ENCODE measurements at regions not wholly inside any gene's neighbourhood (a gene's known extent, or its start where the extent isn't known, plus 50 kb on each side); places are given as distances from the start of the nearest gene placed in this dataset.

DNA sequence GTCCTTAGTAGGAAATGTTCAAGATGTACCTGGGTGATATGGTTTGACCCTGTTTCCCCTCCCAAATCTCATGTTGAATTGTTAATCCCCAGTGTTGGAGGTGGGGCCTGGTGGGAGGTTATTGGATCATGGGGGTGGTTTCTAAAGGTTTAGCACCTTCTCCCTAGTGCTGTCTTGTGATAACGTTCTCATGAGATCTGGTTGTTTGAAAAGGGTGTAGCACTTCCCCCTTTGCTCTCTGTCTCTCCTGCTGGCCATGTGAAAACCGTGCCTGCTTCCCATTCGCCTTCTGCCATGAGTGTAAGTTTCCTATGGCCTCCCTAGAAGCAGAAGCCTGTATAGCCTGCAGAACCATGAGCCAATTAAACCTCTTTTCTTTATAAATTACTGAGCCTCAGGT, 353.0 kb upstream of the SFSWAP start:
- Histone ChIP-seq H4K20me1 (ENCODE audit: control insufficient read depth, extremely low read depth, insufficient read depth, low read length) (no peaks in the 10 kb centered on the region), H3K27me3 (ENCODE audit: control insufficient read depth, extremely low read depth, insufficient read depth, low read length) (no peaks in the 10 kb centered on the region), H3K79me2 (ENCODE audit: control insufficient read depth, insufficient read depth, low read length) (no peaks in the 10 kb centered on the region), H3K27ac (ENCODE audit: control insufficient read depth, insufficient read depth, low read length) (no peak overlapping the region), H3K36me3 (ENCODE audit: control insufficient read depth in 2 of 2, extremely low read depth in 1 of 2, insufficient read depth in 2 of 2, low read length in 2 of 2) (no peaks in the 10 kb centered on the region), H3K9me3 (ENCODE audit: control insufficient read depth, low read depth, low read length) (no peaks in the 10 kb centered on the region), H3K4me3 (ENCODE audit: control insufficient read depth in 2 of 3, extremely low read depth in 1 of 3, insufficient read depth in 2 of 3, low read depth in 1 of 3, low read length in 3 of 3) (no peak overlapping the region), H3K9me1 (ENCODE audit: control insufficient read depth, extremely low read depth, insufficient read depth, low read length) (no peaks in the 10 kb centered on the region), H3K9ac (ENCODE audit: control insufficient read depth, extremely low read depth, insufficient read depth, low read length) (no peak overlapping the region), H2AFZ (ENCODE audit: control insufficient read depth, low read length) (no peak overlapping the region), H3K4me1 (ENCODE audit: control insufficient read depth, extremely low read depth, insufficient read depth, low read length) (no peaks in the 10 kb centered on the region), H3K4me2 (ENCODE audit: control insufficient read depth, extremely low read depth, insufficient read depth, low read depth, low read length) (no peak overlapping the region)
- DNase-seq (ENCODE audit: low read depth, low spot score) (no peak), FAIRE-seq (no peak)
- dilution Hi-C loops (cut with MboI; ENCODE audit: extremely low pct_ligation_motif_present, low sequenced_read_pairs): no loop called here
- TF ChIP-seq, protein P1, sequence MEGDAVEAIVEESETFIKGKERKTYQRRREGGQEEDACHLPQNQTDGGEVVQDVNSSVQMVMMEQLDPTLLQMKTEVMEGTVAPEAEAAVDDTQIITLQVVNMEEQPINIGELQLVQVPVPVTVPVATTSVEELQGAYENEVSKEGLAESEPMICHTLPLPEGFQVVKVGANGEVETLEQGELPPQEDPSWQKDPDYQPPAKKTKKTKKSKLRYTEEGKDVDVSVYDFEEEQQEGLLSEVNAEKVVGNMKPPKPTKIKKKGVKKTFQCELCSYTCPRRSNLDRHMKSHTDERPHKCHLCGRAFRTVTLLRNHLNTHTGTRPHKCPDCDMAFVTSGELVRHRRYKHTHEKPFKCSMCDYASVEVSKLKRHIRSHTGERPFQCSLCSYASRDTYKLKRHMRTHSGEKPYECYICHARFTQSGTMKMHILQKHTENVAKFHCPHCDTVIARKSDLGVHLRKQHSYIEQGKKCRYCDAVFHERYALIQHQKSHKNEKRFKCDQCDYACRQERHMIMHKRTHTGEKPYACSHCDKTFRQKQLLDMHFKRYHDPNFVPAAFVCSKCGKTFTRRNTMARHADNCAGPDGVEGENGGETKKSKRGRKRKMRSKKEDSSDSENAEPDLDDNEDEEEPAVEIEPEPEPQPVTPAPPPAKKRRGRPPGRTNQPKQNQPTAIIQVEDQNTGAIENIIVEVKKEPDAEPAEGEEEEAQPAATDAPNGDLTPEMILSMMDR (optimal IDR thresholded peaks at IDR 0.05 in 1 of 3, IDR thresholded peaks at IDR 0.05 in 1 of 3, conservative IDR thresholded peaks at IDR 0.05 in 1 of 3; ENCODE audit: extremely low read depth in 1 of 3, insufficient read depth in 2 of 3, low read length in 3 of 3): no peak
- no peak for TF ChIP-seq EZH2 (IDR thresholded peaks at IDR 0.05; ENCODE audit: low read length)

DNA sequence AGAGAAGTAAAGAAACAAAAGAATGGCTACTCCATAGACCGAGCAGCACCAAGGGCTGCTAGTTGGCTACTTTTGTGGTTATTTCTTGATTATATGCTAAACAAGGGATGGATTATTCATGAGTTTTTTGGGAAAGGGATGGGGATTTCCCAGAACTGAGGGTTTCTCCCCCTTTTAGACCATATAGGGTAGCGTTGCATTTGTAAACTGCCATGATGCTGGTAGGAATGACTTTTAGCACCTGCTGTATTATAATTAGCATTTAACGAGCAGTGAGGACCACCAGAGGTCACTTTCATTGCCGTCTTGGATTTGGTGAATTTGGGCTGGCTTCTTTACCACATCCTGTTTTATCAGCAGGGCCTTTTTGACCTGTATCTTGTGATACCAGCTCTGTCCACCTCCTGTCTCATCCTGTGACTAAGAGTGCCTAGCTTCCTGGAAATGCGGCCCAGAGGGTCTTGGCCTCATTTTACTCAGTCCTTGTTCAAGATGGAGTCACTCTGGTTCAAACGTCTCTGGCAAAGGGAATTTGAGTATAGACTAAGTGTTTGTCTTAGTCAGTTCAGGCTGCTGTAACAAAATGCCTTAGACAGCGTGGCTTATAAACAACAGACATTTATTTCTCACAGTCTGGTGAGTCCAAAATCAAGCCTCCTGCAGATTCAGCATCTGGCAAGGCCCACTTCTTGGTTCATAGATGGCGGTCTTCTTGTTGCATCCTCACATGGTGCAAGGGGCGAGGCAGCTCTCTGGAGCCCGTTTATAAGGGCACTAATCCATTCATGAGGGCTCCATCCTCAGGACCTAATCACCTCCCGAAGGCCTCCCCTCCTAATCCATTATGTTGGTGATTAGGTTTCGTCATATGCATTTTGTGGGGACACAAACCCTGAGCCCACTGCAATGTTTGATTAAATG, 348.3 kb upstream of the SFSWAP start:
- no peak overlapping the region for H3K27ac ChIP-seq (ENCODE audit: control insufficient read depth, insufficient read depth, low read length)
- no peaks in the 10 kb centered on the region for H3K9me3 ChIP-seq (ENCODE audit: control insufficient read depth, low read depth, low read length)
- no peaks in the 10 kb centered on the region for H3K27me3 ChIP-seq (ENCODE audit: control insufficient read depth, extremely low read depth, insufficient read depth, low read length)
- no peak overlapping the region for H3K4me2 ChIP-seq (ENCODE audit: control insufficient read depth, extremely low read depth, insufficient read depth, low read depth, low read length)
- no peaks in the 10 kb centered on the region for H4K20me1 ChIP-seq (ENCODE audit: control insufficient read depth, extremely low read depth, insufficient read depth, low read length)
- H2AFZ ChIP-seq (ENCODE audit: control insufficient read depth, low read length): no peak overlapping the region
- DNase-seq (ENCODE audit: low read depth, low spot score) (no peak), FAIRE-seq (no peak)
- TF ChIP-seq EZH2 (IDR thresholded peaks at IDR 0.05; ENCODE audit: low read length): no peak
- TF ChIP-seq, protein P1 (optimal IDR thresholded peaks at IDR 0.05 in 1 of 3, IDR thresholded peaks at IDR 0.05 in 1 of 3, conservative IDR thresholded peaks at IDR 0.05 in 1 of 3; ENCODE audit: extremely low read depth in 1 of 3, insufficient read depth in 2 of 3, low read length in 3 of 3): no peak
- H3K9me1 ChIP-seq (ENCODE audit: control insufficient read depth, extremely low read depth, insufficient read depth, low read length): no peaks in the 10 kb centered on the region
- H3K4me3 ChIP-seq (ENCODE audit: control insufficient read depth in 2 of 3, extremely low read depth in 1 of 3, insufficient read depth in 2 of 3, low read depth in 1 of 3, low read length in 3 of 3): no peak overlapping the region
- no peaks in the 10 kb centered on the region for H3K4me1 ChIP-seq (ENCODE audit: control insufficient read depth, extremely low read depth, insufficient read depth, low read length)
- dilution Hi-C loops (cut with MboI; ENCODE audit: extremely low pct_ligation_motif_present, low sequenced_read_pairs): no loop called here
- no peak overlapping the region for H3K9ac ChIP-seq (ENCODE audit: control insufficient read depth, extremely low read depth, insufficient read depth, low read length)
- H3K36me3 ChIP-seq (ENCODE audit: control insufficient read depth in 2 of 2, extremely low read depth in 1 of 2, insufficient read depth in 2 of 2, low read length in 2 of 2): no peaks in the 10 kb centered on the region
- no peaks in the 10 kb centered on the region for H3K79me2 ChIP-seq (ENCODE audit: control insufficient read depth, insufficient read depth, low read length)

Data from keratinocyte (primary cell).